ENCODE measurements at regions not wholly inside any gene's neighbourhood (a gene's known extent, or its start where the extent isn't known, plus 50 kb on each side); places are given as distances from the start of the nearest gene placed in this dataset.

DNA sequence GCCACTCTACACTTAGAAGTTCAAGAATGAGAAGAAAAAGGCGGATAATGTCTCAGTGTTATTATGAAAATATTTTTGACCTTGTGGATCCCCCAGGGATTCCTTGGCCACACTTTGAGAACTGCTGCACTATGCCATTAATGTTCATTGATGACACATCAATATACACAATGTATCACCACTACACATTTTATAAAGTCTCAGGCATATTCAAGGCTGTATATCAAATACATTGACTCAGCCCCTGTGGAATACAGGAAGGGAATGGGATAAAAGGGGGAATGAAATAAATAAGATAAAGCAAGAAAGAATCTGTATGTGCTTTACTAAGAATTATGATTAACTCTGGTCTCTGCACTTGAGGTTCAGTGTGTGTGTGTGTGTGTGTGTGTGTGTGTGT is 69.1 kb downstream of the INHBB start:
- TF ChIP-seq CEBPB (IDR thresholded peaks at IDR 0.05) = no peak
- TF ChIP-seq, protein P1, sequence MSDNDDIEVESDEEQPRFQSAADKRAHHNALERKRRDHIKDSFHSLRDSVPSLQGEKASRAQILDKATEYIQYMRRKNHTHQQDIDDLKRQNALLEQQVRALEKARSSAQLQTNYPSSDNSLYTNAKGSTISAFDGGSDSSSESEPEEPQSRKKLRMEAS (IDR thresholded peaks at IDR 0.05) = no peak
- TF ChIP-seq, protein P2, sequence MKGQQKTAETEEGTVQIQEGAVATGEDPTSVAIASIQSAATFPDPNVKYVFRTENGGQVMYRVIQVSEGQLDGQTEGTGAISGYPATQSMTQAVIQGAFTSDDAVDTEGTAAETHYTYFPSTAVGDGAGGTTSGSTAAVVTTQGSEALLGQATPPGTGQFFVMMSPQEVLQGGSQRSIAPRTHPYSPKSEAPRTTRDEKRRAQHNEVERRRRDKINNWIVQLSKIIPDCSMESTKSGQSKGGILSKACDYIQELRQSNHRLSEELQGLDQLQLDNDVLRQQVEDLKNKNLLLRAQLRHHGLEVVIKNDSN (IDR thresholded peaks at IDR 0.05) = no peak
- no peak for TF ChIP-seq REST (IDR thresholded peaks at IDR 0.05; ENCODE audit: low read depth)
- TF ChIP-seq RAD21 (IDR thresholded peaks at IDR 0.05; ENCODE audit: low read depth) = no peak
- no peak for TF ChIP-seq TEAD4 (IDR thresholded peaks at IDR 0.05)
- no peak for TF ChIP-seq NFIC (IDR thresholded peaks at IDR 0.05)
- no peak for TF ChIP-seq EGR1 (IDR thresholded peaks at IDR 0.05)
- TF ChIP-seq TAF1 (IDR thresholded peaks at IDR 0.05; ENCODE audit: low read depth) = no peak
- no peak for TF ChIP-seq FOXM1 (IDR thresholded peaks at IDR 0.05; ENCODE audit: borderline replicate concordance, low read depth)
- TF ChIP-seq EP300 (IDR thresholded peaks at IDR 0.05; ENCODE audit: borderline replicate concordance) = no peak
